AG08396 (cell line): ENCODE measurements at regions not wholly inside any gene's neighbourhood (a gene's known extent, or its start where the extent isn't known, plus 50 kb on each side); places are given as distances from the start of the nearest gene placed in this dataset.
"Not testable (repeated sequence)": the region's sequence is repeated elsewhere in the genome, so short reads cannot be mapped to it uniquely, and the experiment has no call there.

Experiments
- DNase-seq: peaks from one replicate; pipeline ENCODE4 v3.0.0; 2012; ENCODE audit warnings: low spot score, mixed read lengths

DNA sequence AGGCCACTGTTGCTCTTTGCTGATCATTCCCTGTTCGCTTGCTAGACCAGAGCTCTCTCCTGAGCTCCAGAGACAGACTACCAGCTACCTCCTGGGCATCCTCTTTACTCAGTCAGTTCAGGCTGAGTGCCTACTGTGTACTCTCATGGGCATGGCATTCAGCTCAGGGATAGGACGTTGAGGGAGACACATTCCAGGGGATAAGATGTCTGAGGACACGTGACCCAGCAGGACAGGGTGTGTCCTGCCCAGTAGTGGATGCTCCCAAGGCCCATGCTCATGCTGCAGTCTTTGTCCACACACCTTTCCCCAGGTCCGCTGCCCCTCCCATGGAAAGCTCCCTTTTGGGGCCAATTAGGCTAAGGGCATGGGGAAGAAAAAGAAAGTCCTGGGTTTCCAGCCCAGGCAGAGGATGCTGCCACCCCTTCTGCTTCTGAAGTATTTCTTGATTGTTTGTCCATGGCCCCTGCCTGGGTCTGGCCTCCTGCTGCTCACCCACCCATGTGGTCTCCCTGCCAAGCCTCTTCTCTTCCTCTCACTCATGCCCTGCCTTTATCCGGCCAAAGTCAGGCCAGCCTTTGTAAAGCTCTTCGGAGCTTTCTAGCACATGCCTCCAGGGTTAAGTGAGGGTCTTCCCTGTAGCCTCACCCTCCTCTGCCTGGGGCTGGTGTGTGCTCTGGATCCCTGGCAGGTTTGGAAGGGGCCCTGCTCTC is 60.5 kb upstream of the PITX1 start:
- DNase-seq: no peak

- not testable (repeated sequence) for DNase-seq
Observed at GRCh38 chr5:135093483-135093882, 59.5 kb upstream of the PITX1 start.

GRCh38 chr5:135092476-135092875 is 58.4 kb upstream of the PITX1 start:
- DNase-seq: no peak

DNA sequence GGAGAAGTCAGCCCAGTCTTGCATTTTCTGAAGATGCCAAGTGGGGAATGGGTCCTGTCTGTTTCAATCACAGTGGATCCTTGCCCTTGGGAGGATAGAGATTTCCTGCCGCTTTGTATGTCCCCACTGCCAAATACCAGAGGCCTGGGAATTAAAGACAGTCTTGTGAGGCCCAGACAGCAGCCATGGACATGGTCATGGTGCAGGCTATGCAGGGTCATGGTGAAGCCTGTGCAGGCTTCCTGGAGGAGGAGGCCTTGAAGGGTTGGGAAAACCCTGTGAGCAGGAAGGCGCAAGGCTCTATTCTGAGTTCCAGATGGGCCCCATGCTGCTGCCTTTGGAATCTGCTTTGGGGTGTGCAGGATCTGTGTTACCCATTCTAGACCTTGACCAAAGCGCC is 57.3 kb upstream of the PITX1 start:
- no peak for DNase-seq

GRCh38 chr5:135089912-135090311 is 55.9 kb upstream of the PITX1 start:
- no peak for DNase-seq

- DNase-seq: no peak
Observed at GRCh38 chr5:135088911-135089310, 54.9 kb upstream of the PITX1 start.

DNA sequence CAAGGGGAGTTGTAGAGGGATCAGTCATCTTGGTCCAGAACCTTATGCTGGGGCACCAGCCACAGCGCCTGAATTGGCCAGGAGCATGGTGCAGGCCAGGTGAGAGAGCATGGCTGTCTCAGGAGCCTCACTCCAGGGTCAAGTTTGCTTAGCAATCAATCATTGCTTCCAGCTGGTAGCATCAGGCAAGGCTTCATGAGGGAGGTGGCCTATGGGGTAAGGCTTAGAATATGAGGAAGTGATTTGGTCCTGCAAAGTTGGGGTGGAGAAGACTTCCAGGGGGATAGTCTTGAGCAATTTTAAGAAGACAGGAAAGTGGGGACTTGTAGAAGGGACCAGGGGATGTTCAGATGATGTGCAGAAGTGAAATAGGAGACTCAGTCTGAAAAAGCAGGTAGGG is 53.9 kb upstream of the PITX1 start:
- no peak for DNase-seq

DNA sequence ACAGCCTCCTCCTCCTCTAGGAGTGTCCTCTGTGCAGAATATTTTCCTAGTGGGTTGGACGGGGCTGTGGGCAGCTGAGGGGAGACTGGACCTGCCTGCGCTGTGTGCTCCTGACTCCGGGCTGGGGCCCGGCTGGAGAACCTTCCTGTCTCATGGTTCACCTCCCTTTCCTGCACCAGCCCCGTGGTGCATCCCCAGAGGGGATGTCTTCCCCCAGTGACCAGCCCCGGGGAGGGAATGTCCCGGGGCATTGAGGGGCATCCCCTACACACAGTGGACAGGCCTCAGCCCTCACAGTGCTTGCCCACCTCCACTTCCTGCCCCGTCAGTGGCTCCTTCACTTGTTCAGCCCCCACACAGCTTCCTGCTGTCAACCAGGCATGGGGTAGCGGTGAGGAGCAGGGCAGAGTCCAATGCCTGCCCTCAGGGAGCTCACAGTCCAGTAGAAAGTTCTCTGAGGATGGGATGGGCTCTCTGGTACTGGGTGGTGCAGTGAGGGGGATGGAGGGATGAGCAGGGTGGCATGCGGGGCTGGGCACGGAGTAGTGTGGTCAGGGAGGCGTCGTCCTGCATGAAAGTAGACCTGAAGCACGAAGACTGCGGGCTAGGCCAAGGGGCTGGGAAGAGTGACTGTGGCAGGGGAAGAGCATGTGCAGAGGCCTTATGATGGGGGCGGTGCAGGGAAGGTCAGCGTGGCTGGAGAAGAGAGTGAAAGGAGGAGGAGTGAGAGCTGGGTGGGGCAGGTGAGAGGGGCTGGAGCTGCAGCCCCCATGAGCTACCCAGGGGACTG is 52.1 kb upstream of the PITX1 start:
- DNase-seq: no peak

GRCh38 chr5:135085133-135085935 is 51.3 kb upstream of the PITX1 start:
- DNase-seq: peak; percentile 41
